Left ventricle myocardium inferior (tissue), 1 donor: ENCODE measurements at regions not wholly inside any gene's neighbourhood (a gene's known extent, or its start where the extent isn't known, plus 50 kb on each side); places are given as distances from the start of the nearest gene placed in this dataset.

Experiments
- DNase-seq: peaks from one replicate; pipeline ENCODE4 v3.0.0-alpha.2; 2020
- H3K27ac ChIP-seq: fragments of 200-600 bp; replicated peaks from 2 replicates; pipeline ENCODE4 v1.8.0; 2021
- H3K27me3 ChIP-seq: fragments of 200-600 bp; 2 replicates; pipeline ENCODE4 v1.8.0; 2021; ENCODE audit warnings: low read depth
- H3K36me3 ChIP-seq: fragments of 200-600 bp; 2 replicates; pipeline ENCODE4 v1.8.0; 2021
- H3K4me1 ChIP-seq: fragments of 200-600 bp; 2 replicates; pipeline ENCODE4 v1.8.0; 2021
- H3K4me3 ChIP-seq: fragments of 200-600 bp; 2 replicates; pipeline ENCODE4 v1.8.0; 2021; ENCODE audit warnings: mild to moderate bottlenecking, moderate library complexity
- H3K9me3 ChIP-seq: fragments of 200-600 bp; replicated peaks from 2 replicates; pipeline ENCODE4 v1.8.0; 2021
- CTCF ChIP-seq: fragments of 200-600 bp; IDR thresholded peaks from 2 replicates; pipeline ENCODE4 v1.8.0; 2021; ENCODE audit warnings: antibody characterized with exemption, mild to moderate bottlenecking, borderline replicate concordance
- intact Hi-C: fragments of 100-400 bp; cut with micrococcal nuclease; formaldehyde crosslinking; loops from one replicate; pipeline ENCODE4 v1.11.0; 2022
- donor health status: DM: no; HTN: yes; CAD: no; lungs with severe emphysema.

- no peak for TF ChIP-seq CTCF
- Histone ChIP-seq H3K4me1 (peaks cover 26% of the 10 kb centered on the region), H3K27me3 (no peaks in the 10 kb centered on the region), H3K4me3 (no peak overlapping the region), H3K27ac (no peak overlapping the region), H3K36me3 (no peaks in the 10 kb centered on the region), H3K9me3 (no peaks in the 10 kb centered on the region)
- intact Hi-C loops, result loop anchor here (10.0 kb wide), 1 partner anchor 438 kb away; no protein-coding TSS in a partner anchor
- no peak for DNase-seq
These were observed 327.3 kb downstream of the SIPA1L2 start for GRCh38 chr1:232302376-232303221.

- Histone ChIP-seq H3K27ac (no peak overlapping the region), H3K27me3 (no peaks in the 10 kb centered on the region), H3K4me1 (peaks cover 13% of the 10 kb centered on the region), H3K4me3 (no peak overlapping the region), H3K9me3 (no peaks in the 10 kb centered on the region), H3K36me3 (no peaks in the 10 kb centered on the region)
- no peak for TF ChIP-seq CTCF
- DNase-seq, result no peak
- intact Hi-C loops, result loop anchor here (10.0 kb wide), 1 partner anchor 436 kb away; no protein-coding TSS in a partner anchor
These were observed 328.7 kb downstream of the SIPA1L2 start for GRCh38 chr1:232301246-232301645.

GRCh38 chr1:232300466-232300865, 329.5 kb downstream of the SIPA1L2 start:
- no peak overlapping the region for H3K4me3 ChIP-seq
- no peak for TF ChIP-seq CTCF
- no peaks in the 10 kb centered on the region for H3K27me3 ChIP-seq
- no peak for DNase-seq
- peaks cover 5% of the 10 kb centered on the region for H3K4me1 ChIP-seq
- H3K27ac ChIP-seq, result no peak overlapping the region
- intact Hi-C loops, result loop anchor here (10.0 kb wide), 1 partner anchor 436 kb away; no protein-coding TSS in a partner anchor
- H3K36me3 ChIP-seq, result no peaks in the 10 kb centered on the region
- no peaks in the 10 kb centered on the region for H3K9me3 ChIP-seq

GRCh38 chr1:232296461-232296860, 333.5 kb downstream of the SIPA1L2 start:
- Histone ChIP-seq H3K36me3 (no peaks in the 10 kb centered on the region), H3K4me1 (peaks cover 11% of the 10 kb centered on the region), H3K4me3 (no peak overlapping the region), H3K27me3 (no peaks in the 10 kb centered on the region), H3K9me3 (no peaks in the 10 kb centered on the region), H3K27ac (no peak overlapping the region)
- no peak for DNase-seq
- TF ChIP-seq CTCF, result no peak
- intact Hi-C loops, result no loop called here

DNA sequence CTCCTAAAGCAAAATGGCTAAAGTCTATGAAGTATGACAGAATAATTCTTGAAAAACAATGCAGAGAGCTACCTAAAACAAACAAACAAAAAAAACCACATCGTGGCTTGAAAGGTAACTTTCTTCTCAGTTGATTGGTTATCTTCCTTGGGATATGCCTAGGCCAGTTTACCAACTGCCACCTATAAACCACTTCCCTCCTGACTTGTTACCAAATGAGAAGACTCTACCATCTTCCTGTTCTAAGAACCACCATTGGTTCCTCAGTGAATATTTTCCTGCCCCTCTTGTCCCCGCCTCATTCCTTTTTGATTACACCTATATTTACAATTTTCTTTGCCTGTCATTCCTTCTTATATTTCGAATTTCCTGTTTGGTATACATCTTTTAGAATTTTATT, 336.6 kb downstream of the SIPA1L2 start:
- intact Hi-C loops, result no loop called here
- Histone ChIP-seq H3K27me3 (no peaks in the 10 kb centered on the region), H3K4me3 (no peak overlapping the region), H3K9me3 (no peaks in the 10 kb centered on the region), H3K4me1 (peaks cover 14% of the 10 kb centered on the region), H3K27ac (no peak overlapping the region), H3K36me3 (no peaks in the 10 kb centered on the region)
- no peak for DNase-seq
- TF ChIP-seq CTCF, result no peak
